NCI-H187 treated with DMSO at 0.1 percent for 48 hours (cell line): ENCODE measurements at regions not wholly inside any gene's neighbourhood (a gene's known extent, or its start where the extent isn't known, plus 50 kb on each side); places are given as distances from the start of the nearest gene placed in this dataset.
"Not testable (repeated sequence)": the region's sequence is repeated elsewhere in the genome, so short reads cannot be mapped to it uniquely, and the experiment has no call there.

Source experiments
- DNase-seq: peaks from one replicate; lab custom pipeline; 2025; lab: John Stamatoyannopoulos, UW

GRCh38 chr18:39365836-39366485 is 1800.4 kb upstream of the CELF4 start:
- no peak for DNase-seq

GRCh38 chr18:39360072-39360471 is 1794.5 kb upstream of the CELF4 start:
- DNase-seq = no peak

- no peak for DNase-seq
Observed at GRCh38 chr18:39359636-39360035, 1794.0 kb upstream of the CELF4 start.

GRCh38 chr18:39350945-39351344 is 1785.3 kb upstream of the CELF4 start:
- DNase-seq = no peak

- DNase-seq = no peak
Observed at GRCh38 chr18:39349801-39350200, 1784.2 kb upstream of the CELF4 start.

- no peak for DNase-seq
Observed at GRCh38 chr18:39348757-39349156, 1783.2 kb upstream of the CELF4 start.

GRCh38 chr18:39347701-39348100 is 1782.1 kb upstream of the CELF4 start:
- DNase-seq = no peak

GRCh38 chr18:39346916-39347315 is 1781.3 kb upstream of the CELF4 start:
- DNase-seq = no peak

- DNase-seq = no peak
Observed at GRCh38 chr18:39345321-39345720, 1779.7 kb upstream of the CELF4 start.

- DNase-seq = no peak
Observed at GRCh38 chr18:39344487-39344886, 1778.9 kb upstream of the CELF4 start.

- peak; percentile 71 for DNase-seq
Observed at GRCh38 chr18:39341129-39341528, 1775.5 kb upstream of the CELF4 start.

GRCh38 chr18:39340418-39340817 is 1774.8 kb upstream of the CELF4 start:
- no peak for DNase-seq

GRCh38 chr18:39329496-39330275 is 1764.1 kb upstream of the CELF4 start:
- no peak for DNase-seq

- no peak for DNase-seq
Observed at GRCh38 chr18:39326772-39327171, 1761.2 kb upstream of the CELF4 start.

GRCh38 chr18:39325973-39326372 is 1760.4 kb upstream of the CELF4 start:
- DNase-seq = no peak

GRCh38 chr18:39319141-39319540 is 1753.5 kb upstream of the CELF4 start:
- DNase-seq = no peak

GRCh38 chr18:39318462-39318861 is 1752.9 kb upstream of the CELF4 start:
- DNase-seq = no peak

- no peak for DNase-seq
Observed at GRCh38 chr18:39318008-39318407, 1752.4 kb upstream of the CELF4 start.

GRCh38 chr18:39314595-39314994 is 1749.0 kb upstream of the CELF4 start:
- no peak for DNase-seq

GRCh38 chr18:39313992-39314391 is 1748.4 kb upstream of the CELF4 start:
- DNase-seq = no peak

GRCh38 chr18:39311111-39311712 is 1745.6 kb upstream of the CELF4 start:
- no peak for DNase-seq

GRCh38 chr18:39308931-39309521 is 1743.4 kb upstream of the CELF4 start:
- DNase-seq = not testable (repeated sequence)

- DNase-seq = no peak
Observed at GRCh38 chr18:39305766-39306165, 1740.2 kb upstream of the CELF4 start.
